T-helper 2 cell treated with Interferon-gamma antibody and Interleukin-4, amounts not matched to agents 5 μg/mL and 100 μg/mL, for 36 hours (primary cell): ENCODE measurements at regions not wholly inside any gene's neighbourhood (a gene's known extent, or its start where the extent isn't known, plus 50 kb on each side); places are given as distances from the start of the nearest gene placed in this dataset.

Experiments used
- DNase-seq: peaks from one replicate; pipeline ENCODE4 v3.0.0; 2021; ENCODE audit warnings: low spot score
- H3K27ac Mint-ChIP-seq: one replicate; pipeline ENCODE4 v1.8.0; 2021; ENCODE audit warnings: mild to moderate bottlenecking, mixed read lengths
- H3K27me3 Mint-ChIP-seq: one replicate; pipeline ENCODE4 v1.8.0; 2021; ENCODE audit warnings: low read depth, mixed read lengths
- H3K36me3 Mint-ChIP-seq: one replicate; pipeline ENCODE4 v1.8.0; 2021; ENCODE audit warnings: low read depth, mixed read lengths
- H3K4me1 Mint-ChIP-seq: one replicate; pipeline ENCODE4 v1.8.0; 2021; ENCODE audit warnings: low read depth, mixed read lengths
- H3K4me3 Mint-ChIP-seq: one replicate; pipeline ENCODE4 v1.8.0; 2022; ENCODE audit warnings: mild to moderate bottlenecking, moderate library complexity, mixed read lengths
- H3K9me3 Mint-ChIP-seq: one replicate; pipeline ENCODE4 v1.8.0; 2021; ENCODE audit warnings: mixed read lengths

GRCh38 chr7:156456503-156457115, 184.0 kb upstream of the RNF32 start:
- no peak for DNase-seq
- Mint-ChIP-seq H3K9me3 (no peaks in the 10 kb centered on the region), H3K27ac (no peak overlapping the region), H3K4me1 (no peaks in the 10 kb centered on the region), H3K4me3 (no peak overlapping the region), H3K27me3 (peaks cover 5% of the 10 kb centered on the region), H3K36me3 (no peaks in the 10 kb centered on the region)

GRCh38 chr7:156456032-156456431, 184.5 kb upstream of the RNF32 start:
- no peaks in the 10 kb centered on the region for H3K36me3 Mint-ChIP-seq
- H3K9me3 Mint-ChIP-seq: no peaks in the 10 kb centered on the region
- H3K27me3 Mint-ChIP-seq: peaks cover 2% of the 10 kb centered on the region
- no peak for DNase-seq
- H3K4me1 Mint-ChIP-seq: no peaks in the 10 kb centered on the region
- no peak overlapping the region for H3K27ac Mint-ChIP-seq
- H3K4me3 Mint-ChIP-seq: no peak overlapping the region

- H3K36me3 Mint-ChIP-seq: no peaks in the 10 kb centered on the region
- peaks cover 2% of the 10 kb centered on the region for H3K27me3 Mint-ChIP-seq
- no peaks in the 10 kb centered on the region for H3K4me1 Mint-ChIP-seq
- H3K9me3 Mint-ChIP-seq: no peaks in the 10 kb centered on the region
- H3K4me3 Mint-ChIP-seq: no peak overlapping the region
- no peak overlapping the region for H3K27ac Mint-ChIP-seq
- DNase-seq: no peak
Measured at GRCh38 chr7:156450473-156450872, 190.1 kb upstream of the RNF32 start.

- Mint-ChIP-seq H3K4me1 (no peaks in the 10 kb centered on the region), H3K36me3 (no peaks in the 10 kb centered on the region), H3K9me3 (no peaks in the 10 kb centered on the region), H3K27me3 (peaks cover 2% of the 10 kb centered on the region), H3K4me3 (no peak overlapping the region), H3K27ac (no peak overlapping the region)
- no peak for DNase-seq
Measured at GRCh38 chr7:156448918-156449317, 191.7 kb upstream of the RNF32 start.

- H3K9me3 Mint-ChIP-seq: no peaks in the 10 kb centered on the region
- H3K27ac Mint-ChIP-seq: no peak overlapping the region
Measured at GRCh38 chr7:156446990-156447389, 193.6 kb upstream of the RNF32 start.

GRCh38 chr7:156445997-156446761, 194.4 kb upstream of the RNF32 start:
- Mint-ChIP-seq H3K4me1 (no peaks in the 10 kb centered on the region), H3K4me3 (no peak overlapping the region), H3K27me3 (no peaks in the 10 kb centered on the region), H3K9me3 (no peaks in the 10 kb centered on the region), H3K27ac (no peak overlapping the region), H3K36me3 (no peaks in the 10 kb centered on the region)
- DNase-seq: no peak

More at GRCh38 chr7:156446990-156447389, 193.6 kb upstream of the RNF32 start:
- Mint-ChIP-seq H3K4me1 (no peaks in the 10 kb centered on the region), H3K27me3 (no peaks in the 10 kb centered on the region), H3K36me3 (no peaks in the 10 kb centered on the region), H3K4me3 (no peak overlapping the region)
- DNase-seq: no peak

GRCh38 chr7:156442516-156442915, 198.1 kb upstream of the RNF32 start:
- H3K36me3 Mint-ChIP-seq: no peaks in the 10 kb centered on the region
- H3K4me3 Mint-ChIP-seq: no peak overlapping the region
- H3K9me3 Mint-ChIP-seq: no peaks in the 10 kb centered on the region
- no peak overlapping the region for H3K27ac Mint-ChIP-seq
- H3K4me1 Mint-ChIP-seq: no peaks in the 10 kb centered on the region
- no peaks in the 10 kb centered on the region for H3K27me3 Mint-ChIP-seq
- no peak for DNase-seq

GRCh38 chr7:156440456-156440855, 200.1 kb upstream of the RNF32 start:
- Mint-ChIP-seq H3K4me1 (no peaks in the 10 kb centered on the region), H3K9me3 (no peaks in the 10 kb centered on the region), H3K4me3 (no peak overlapping the region), H3K36me3 (no peaks in the 10 kb centered on the region), H3K27ac (no peak overlapping the region), H3K27me3 (no peaks in the 10 kb centered on the region)
- no peak for DNase-seq

- Mint-ChIP-seq H3K36me3 (no peaks in the 10 kb centered on the region), H3K4me3 (no peak overlapping the region), H3K4me1 (no peaks in the 10 kb centered on the region)
Measured at GRCh38 chr7:156438011-156438410, 202.6 kb upstream of the RNF32 start.

GRCh38 chr7:156437021-156437614, 203.5 kb upstream of the RNF32 start:
- Mint-ChIP-seq H3K4me1 (no peaks in the 10 kb centered on the region), H3K36me3 (no peaks in the 10 kb centered on the region), H3K9me3 (no peaks in the 10 kb centered on the region), H3K27me3 (no peaks in the 10 kb centered on the region), H3K27ac (no peak overlapping the region), H3K4me3 (no peak overlapping the region)
- no peak for DNase-seq

More at GRCh38 chr7:156438011-156438410, 202.6 kb upstream of the RNF32 start:
- DNase-seq: no peak
- Mint-ChIP-seq H3K27ac (no peak overlapping the region), H3K27me3 (no peaks in the 10 kb centered on the region), H3K9me3 (no peaks in the 10 kb centered on the region)

GRCh38 chr7:156435486-156436231, 204.9 kb upstream of the RNF32 start:
- Mint-ChIP-seq H3K4me1 (no peaks in the 10 kb centered on the region), H3K27ac (no peak overlapping the region), H3K27me3 (no peaks in the 10 kb centered on the region), H3K9me3 (no peaks in the 10 kb centered on the region), H3K4me3 (no peak overlapping the region), H3K36me3 (no peaks in the 10 kb centered on the region)
- DNase-seq: no peak

- no peak for DNase-seq
- Mint-ChIP-seq H3K36me3 (no peaks in the 10 kb centered on the region), H3K4me1 (no peaks in the 10 kb centered on the region), H3K9me3 (no peaks in the 10 kb centered on the region), H3K4me3 (no peak overlapping the region), H3K27me3 (no peaks in the 10 kb centered on the region), H3K27ac (no peak overlapping the region)
Measured at GRCh38 chr7:156434706-156435105, 205.9 kb upstream of the RNF32 start.

- no peak overlapping the region for H3K4me3 Mint-ChIP-seq
- peaks cover 2% of the 10 kb centered on the region for H3K27me3 Mint-ChIP-seq
- no peaks in the 10 kb centered on the region for H3K36me3 Mint-ChIP-seq
- no peaks in the 10 kb centered on the region for H3K4me1 Mint-ChIP-seq
- H3K27ac Mint-ChIP-seq: no peak overlapping the region
- H3K9me3 Mint-ChIP-seq: no peaks in the 10 kb centered on the region
- no peak for DNase-seq
Measured at GRCh38 chr7:156432018-156432417, 208.6 kb upstream of the RNF32 start.

- H3K36me3 Mint-ChIP-seq: no peaks in the 10 kb centered on the region
- no peaks in the 10 kb centered on the region for H3K4me1 Mint-ChIP-seq
- H3K27ac Mint-ChIP-seq: no peak overlapping the region
- no peak for DNase-seq
- H3K4me3 Mint-ChIP-seq: no peak overlapping the region
- H3K9me3 Mint-ChIP-seq: no peaks in the 10 kb centered on the region
- peaks cover 8% of the 10 kb centered on the region for H3K27me3 Mint-ChIP-seq
Measured at GRCh38 chr7:156430109-156430508, 210.5 kb upstream of the RNF32 start.
